ENCODE measurements at regions not wholly inside any gene's neighbourhood (a gene's known extent, or its start where the extent isn't known, plus 50 kb on each side); places are given as distances from the start of the nearest gene placed in this dataset.

DNA sequence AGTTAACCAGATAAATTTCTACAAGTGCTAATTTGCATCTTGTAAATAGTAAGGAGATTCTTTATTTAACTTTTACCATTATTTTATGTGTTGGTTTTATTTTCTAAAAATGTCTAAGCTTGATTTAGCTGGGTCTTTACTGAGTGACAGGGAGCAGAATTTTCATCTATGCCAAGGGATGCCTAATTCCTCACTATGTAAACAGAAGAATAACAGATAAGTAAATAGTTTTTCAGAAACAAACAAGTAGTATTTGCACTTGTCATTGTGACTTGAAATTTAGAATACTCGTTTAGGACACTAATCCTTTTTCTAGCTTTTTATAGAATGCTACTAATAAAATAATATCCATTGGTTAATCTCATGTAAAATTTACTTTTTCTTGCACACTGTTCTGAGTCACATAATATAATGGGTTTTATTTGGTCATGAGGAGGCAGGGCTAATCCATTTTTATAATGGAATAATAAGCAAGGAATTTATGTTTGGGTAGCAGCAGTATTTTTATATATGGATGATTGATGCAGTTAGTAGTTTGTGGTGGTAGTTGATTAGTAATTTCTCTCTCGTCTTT lies 746.5 kb downstream of the SLC6A15 start:
- Histone ChIP-seq H3K36me3 (replicated peaks in 1 of 2; ENCODE audit: control insufficient read depth in 2 of 2, insufficient read depth in 2 of 2, low read length in 2 of 2) (no peaks in the 10 kb centered on the region), H3K27me3 (ENCODE audit: control insufficient read depth in 3 of 3, insufficient read depth in 3 of 3, low read depth in 1 of 3, low read length in 3 of 3) (no peaks in the 10 kb centered on the region)

DNA sequence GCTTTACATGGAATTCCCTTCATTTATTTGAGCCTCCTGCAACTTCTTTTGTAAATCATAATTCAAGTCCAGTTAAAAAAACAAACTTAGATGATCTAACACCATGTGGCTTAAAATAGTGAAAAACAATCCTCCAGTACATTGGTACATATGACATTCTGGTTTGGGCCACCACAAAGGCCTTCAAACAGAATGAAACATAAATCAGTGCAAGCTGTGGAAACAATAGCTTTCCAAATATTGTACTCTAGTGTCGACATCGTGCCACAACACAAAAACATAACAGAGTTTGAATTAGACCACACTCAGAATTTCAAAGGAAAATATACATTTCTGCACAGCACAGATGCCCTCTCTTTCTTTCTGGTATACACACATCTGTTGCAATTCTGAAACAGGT lies 751.3 kb downstream of the SLC6A15 start:
- Histone ChIP-seq H3K27ac (replicated peaks; ENCODE audit: low read length) (no peak overlapping the region), H3K27me3 (ENCODE audit: control insufficient read depth in 3 of 3, insufficient read depth in 3 of 3, low read depth in 1 of 3, low read length in 3 of 3) (no peaks in the 10 kb centered on the region), H3K14ac (ENCODE audit: low read length) (no peak overlapping the region), H3K36me3 (replicated peaks in 1 of 2; ENCODE audit: control insufficient read depth in 2 of 2, insufficient read depth in 2 of 2, low read length in 2 of 2) (no peaks in the 10 kb centered on the region), H3K18ac (ENCODE audit: low read length) (no peak overlapping the region), H3K4me3 (ENCODE audit: low read length in 2 of 2) (no peak overlapping the region), H4K8ac (ENCODE audit: low read depth, low read length) (no peak overlapping the region), H2BK120ac (ENCODE audit: low read depth, low read length) (no peak overlapping the region), H2BK12ac (ENCODE audit: low read length) (no peak overlapping the region), H2BK5ac (ENCODE audit: low read length) (no peak overlapping the region), H3K4ac (ENCODE audit: low read length) (no peak overlapping the region), H2BK15ac (ENCODE audit: low read length) (no peak overlapping the region), H3K4me1 (ENCODE audit: control insufficient read depth in 2 of 2, insufficient read depth in 1 of 2, low read depth in 1 of 2, low read length in 2 of 2) (no peaks in the 10 kb centered on the region), H2AK5ac (ENCODE audit: low read depth, low read length) (no peak overlapping the region), H2AFZ (ENCODE audit: low read length) (no peak overlapping the region), H3K23ac (ENCODE audit: low read depth, low read length, poor library complexity) (no peak overlapping the region), H3K4me2 (ENCODE audit: insufficient read depth, low read length, poor library complexity, severe bottlenecking) (no peak overlapping the region), H4K91ac (ENCODE audit: low read depth, low read length, poor library complexity) (no peak overlapping the region), H3K79me1 (ENCODE audit: low read depth, low read length) (no peaks in the 10 kb centered on the region), H3K9ac (ENCODE audit: low read depth, low read length, poor library complexity) (no peak overlapping the region), H3K9me3 (replicated peaks in 1 of 2; ENCODE audit: control insufficient read depth in 2 of 2, insufficient read depth in 1 of 2, low read depth in 1 of 2, low read length in 2 of 2) (peaks cover 0 to 3% of the 10 kb centered on the region in 2 donors)
- no peak for DNase-seq (ENCODE audit: low spot score)
- WGBS, 2 donors (ENCODE audit: extremely low coverage in 2 of 2, insufficient read length in 2 of 2, insufficient replicate concordance in 1 of 2): no CpG with 5 or more reads among the region's 2 CpGs

More for the DNA sequence above, 746.5 kb downstream of the SLC6A15 start:
- DNase-seq (ENCODE audit: low spot score): no peak
- Histone ChIP-seq H3K79me1 (ENCODE audit: low read depth, low read length) (no peaks in the 10 kb centered on the region), H3K14ac (ENCODE audit: low read length) (no peak overlapping the region), H3K23ac (ENCODE audit: low read depth, low read length, poor library complexity) (no peak overlapping the region), H2AFZ (ENCODE audit: low read length) (no peak overlapping the region), H3K18ac (ENCODE audit: low read length) (no peak overlapping the region), H3K4ac (ENCODE audit: low read length) (no peak overlapping the region), H2AK5ac (ENCODE audit: low read depth, low read length) (no peak overlapping the region), H2BK15ac (ENCODE audit: low read length) (no peak overlapping the region), H3K9me3 (replicated peaks in 1 of 2; ENCODE audit: control insufficient read depth in 2 of 2, insufficient read depth in 1 of 2, low read depth in 1 of 2, low read length in 2 of 2) (peaks cover 0 to 3% of the 10 kb centered on the region in 2 donors), H2BK120ac (ENCODE audit: low read depth, low read length) (no peak overlapping the region), H2BK12ac (ENCODE audit: low read length) (no peak overlapping the region), H3K27ac (replicated peaks; ENCODE audit: low read length) (no peak overlapping the region), H3K4me2 (ENCODE audit: insufficient read depth, low read length, poor library complexity, severe bottlenecking) (no peak overlapping the region), H4K8ac (ENCODE audit: low read depth, low read length) (no peak overlapping the region), H2BK5ac (ENCODE audit: low read length) (no peak overlapping the region), H3K4me3 (ENCODE audit: low read length in 2 of 2) (no peak overlapping the region), H3K9ac (ENCODE audit: low read depth, low read length, poor library complexity) (no peak overlapping the region), H4K91ac (ENCODE audit: low read depth, low read length, poor library complexity) (no peak overlapping the region), H3K4me1 (ENCODE audit: control insufficient read depth in 2 of 2, insufficient read depth in 1 of 2, low read depth in 1 of 2, low read length in 2 of 2) (peaks cover 0 to 4% of the 10 kb centered on the region in 2 donors)
- WGBS, 2 donors (ENCODE audit: extremely low coverage in 2 of 2, insufficient read length in 2 of 2, insufficient replicate concordance in 1 of 2): no CpG with 5 or more reads among the region's 2 CpGs

DNA sequence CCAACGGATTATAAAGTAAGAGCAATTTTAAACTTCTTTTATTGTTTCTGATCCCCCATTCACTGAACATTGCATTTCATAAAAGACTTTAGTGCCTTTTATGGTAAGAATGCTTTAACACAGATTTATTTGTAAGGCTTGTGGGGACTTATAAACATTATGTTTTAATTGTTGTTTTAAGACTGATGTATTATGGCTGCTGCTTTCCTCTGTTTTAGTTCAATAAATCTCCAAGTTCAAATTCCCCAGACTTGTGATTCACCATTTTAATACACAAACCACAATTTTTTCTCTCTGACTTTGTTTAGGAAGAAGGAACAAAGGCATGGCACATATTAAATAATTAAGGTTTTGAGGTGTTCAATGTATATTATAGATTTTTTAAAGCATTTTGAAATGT lies 753.3 kb downstream of the SLC6A15 start:
- H2BK15ac ChIP-seq (ENCODE audit: low read length): no peak overlapping the region
- no peaks in the 10 kb centered on the region for H3K9me3 ChIP-seq (replicated peaks in 1 of 2; ENCODE audit: control insufficient read depth in 2 of 2, insufficient read depth in 1 of 2, low read depth in 1 of 2, low read length in 2 of 2)
- H4K91ac ChIP-seq (ENCODE audit: low read depth, low read length, poor library complexity): no peak overlapping the region
- H2AFZ ChIP-seq (ENCODE audit: low read length): no peak overlapping the region
- H3K4me3 ChIP-seq (ENCODE audit: low read length in 2 of 2): no peak overlapping the region
- no peak overlapping the region for H3K9ac ChIP-seq (ENCODE audit: low read depth, low read length, poor library complexity)
- no peak overlapping the region for H3K18ac ChIP-seq (ENCODE audit: low read length)
- H3K4me2 ChIP-seq (ENCODE audit: insufficient read depth, low read length, poor library complexity, severe bottlenecking): no peak overlapping the region
- H3K79me1 ChIP-seq (ENCODE audit: low read depth, low read length): no peaks in the 10 kb centered on the region
- no peak overlapping the region for H2BK120ac ChIP-seq (ENCODE audit: low read depth, low read length)
- no peak overlapping the region for H3K14ac ChIP-seq (ENCODE audit: low read length)
- H2BK12ac ChIP-seq (ENCODE audit: low read length): no peak overlapping the region
- no peaks in the 10 kb centered on the region for H3K4me1 ChIP-seq (ENCODE audit: control insufficient read depth in 2 of 2, insufficient read depth in 1 of 2, low read depth in 1 of 2, low read length in 2 of 2)
- no peak overlapping the region for H2AK5ac ChIP-seq (ENCODE audit: low read depth, low read length)
- no peak overlapping the region for H3K27ac ChIP-seq (replicated peaks; ENCODE audit: low read length)
- no peak for DNase-seq (ENCODE audit: low spot score)
- H4K8ac ChIP-seq (ENCODE audit: low read depth, low read length): no peak overlapping the region
- H3K4ac ChIP-seq (ENCODE audit: low read length): no peak overlapping the region
- no peak overlapping the region for H2BK5ac ChIP-seq (ENCODE audit: low read length)
- no peak overlapping the region for H3K23ac ChIP-seq (ENCODE audit: low read depth, low read length, poor library complexity)
- no peaks in the 10 kb centered on the region for H3K27me3 ChIP-seq (ENCODE audit: control insufficient read depth in 3 of 3, insufficient read depth in 3 of 3, low read depth in 1 of 3, low read length in 3 of 3)
- H3K36me3 ChIP-seq (replicated peaks in 1 of 2; ENCODE audit: control insufficient read depth in 2 of 2, insufficient read depth in 2 of 2, low read length in 2 of 2): no peaks in the 10 kb centered on the region
- no CpG with 5 or more reads among the region's 1 CpG for WGBS, 2 donors (ENCODE audit: extremely low coverage in 2 of 2, insufficient read length in 2 of 2, insufficient replicate concordance in 1 of 2)

DNA sequence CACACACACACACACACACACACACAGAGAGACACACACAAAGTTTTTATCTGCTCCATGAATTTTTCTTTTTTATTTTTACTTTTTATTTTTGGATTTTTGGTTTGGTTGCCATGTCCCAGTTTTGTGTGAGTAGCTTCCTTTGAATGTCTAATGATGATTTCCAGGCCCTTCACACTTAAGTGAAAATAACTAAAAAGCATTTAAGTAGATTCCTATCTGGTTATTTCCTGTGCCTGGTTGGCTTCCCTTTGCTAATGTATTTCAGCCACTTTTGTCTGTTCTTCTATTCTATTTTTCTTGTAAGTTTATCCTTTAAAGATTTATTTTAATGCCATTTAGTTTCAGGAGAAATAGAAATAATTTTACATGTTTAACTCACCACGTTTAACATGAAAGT lies 755.4 kb downstream of the SLC6A15 start:
- no peak overlapping the region for H4K8ac ChIP-seq (ENCODE audit: low read depth, low read length)
- no peak overlapping the region for H3K4me3 ChIP-seq (ENCODE audit: low read length in 2 of 2)
- H3K18ac ChIP-seq (ENCODE audit: low read length): no peak overlapping the region
- no peak for DNase-seq (ENCODE audit: low spot score)
- no peak overlapping the region for H2BK120ac ChIP-seq (ENCODE audit: low read depth, low read length)
- no peak overlapping the region for H2BK5ac ChIP-seq (ENCODE audit: low read length)
- no peak overlapping the region for H3K9ac ChIP-seq (ENCODE audit: low read depth, low read length, poor library complexity)
- no peak overlapping the region for H2AK5ac ChIP-seq (ENCODE audit: low read depth, low read length)
- H2AFZ ChIP-seq (ENCODE audit: low read length): no peak overlapping the region
- no peaks in the 10 kb centered on the region for H3K4me1 ChIP-seq (ENCODE audit: control insufficient read depth in 2 of 2, insufficient read depth in 1 of 2, low read depth in 1 of 2, low read length in 2 of 2)
- H3K27ac ChIP-seq (replicated peaks; ENCODE audit: low read length): no peak overlapping the region
- no CpG with 5 or more reads among the region's 1 CpG for WGBS, 2 donors (ENCODE audit: extremely low coverage in 2 of 2, insufficient read length in 2 of 2, insufficient replicate concordance in 1 of 2)
- no peak overlapping the region for H2BK12ac ChIP-seq (ENCODE audit: low read length)
- no peak overlapping the region for H3K4ac ChIP-seq (ENCODE audit: low read length)
- H3K36me3 ChIP-seq (replicated peaks in 1 of 2; ENCODE audit: control insufficient read depth in 2 of 2, insufficient read depth in 2 of 2, low read length in 2 of 2): no peaks in the 10 kb centered on the region
- H4K91ac ChIP-seq (ENCODE audit: low read depth, low read length, poor library complexity): no peak overlapping the region
- no peaks in the 10 kb centered on the region for H3K27me3 ChIP-seq (ENCODE audit: control insufficient read depth in 3 of 3, insufficient read depth in 3 of 3, low read depth in 1 of 3, low read length in 3 of 3)
- H3K23ac ChIP-seq (ENCODE audit: low read depth, low read length, poor library complexity): no peak overlapping the region
- no peaks in the 10 kb centered on the region for H3K79me1 ChIP-seq (ENCODE audit: low read depth, low read length)
- H3K9me3 ChIP-seq (replicated peaks in 1 of 2; ENCODE audit: control insufficient read depth in 2 of 2, insufficient read depth in 1 of 2, low read depth in 1 of 2, low read length in 2 of 2): no peaks in the 10 kb centered on the region
- no peak overlapping the region for H3K14ac ChIP-seq (ENCODE audit: low read length)
- H3K4me2 ChIP-seq (ENCODE audit: insufficient read depth, low read length, poor library complexity, severe bottlenecking): no peak overlapping the region
- H2BK15ac ChIP-seq (ENCODE audit: low read length): no peak overlapping the region

Measured in neuronal stem cell (in vitro differentiated cells).